Stimulated activated CD4-positive, alpha-beta T cell treated with anti-CD3 and anti-CD28 coated beads, Interleukin-2, amount 100 ng/mL, for 24 hours (primary cell): ENCODE measurements at regions not wholly inside any gene's neighbourhood (a gene's known extent, or its start where the extent isn't known, plus 50 kb on each side); places are given as distances from the start of the nearest gene placed in this dataset.

Experiments
- DNase-seq, 2 donors: peaks; one replicate each; pipeline ENCODE4 v3.0.0-alpha.2; 2020

DNA sequence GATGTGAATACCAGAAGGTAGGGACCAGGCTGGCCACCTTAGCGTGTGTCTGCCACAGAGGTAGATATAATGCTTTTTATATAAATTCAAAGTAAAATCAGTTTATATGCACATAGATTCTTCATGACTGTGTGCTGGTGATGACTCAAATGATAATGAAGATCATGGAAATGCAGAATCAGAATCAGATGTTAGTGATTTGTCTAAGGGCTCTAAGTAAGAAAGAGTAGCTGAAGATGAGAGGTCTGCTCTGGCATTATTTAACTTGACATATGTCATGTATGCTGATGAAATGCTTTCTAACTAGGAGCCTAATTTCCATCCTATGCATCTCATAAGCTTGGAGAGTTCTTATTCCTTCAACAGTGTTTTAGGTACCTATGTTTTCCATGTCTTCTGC, 50.3 kb upstream of the DPH6 start:
- DNase-seq: no peak

DNA sequence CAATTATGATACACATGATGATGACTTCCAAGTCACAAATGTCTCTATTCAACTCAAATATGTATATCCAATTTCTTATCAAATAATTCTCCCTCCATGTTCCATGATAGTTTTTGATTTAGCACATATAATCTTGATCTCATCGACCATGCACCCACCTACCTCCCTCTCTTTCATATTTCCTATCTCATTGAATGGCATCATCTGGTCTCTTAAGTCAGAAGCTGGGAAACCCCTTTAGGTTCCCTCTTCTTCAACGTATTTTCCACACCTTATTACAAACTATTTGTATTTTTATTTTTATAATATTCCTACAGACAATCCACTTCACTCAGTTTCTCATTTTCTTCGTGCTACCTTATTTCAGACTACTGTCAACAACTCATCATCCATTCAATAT, 56.9 kb upstream of the DPH6 start:
- no peak for DNase-seq

DNA sequence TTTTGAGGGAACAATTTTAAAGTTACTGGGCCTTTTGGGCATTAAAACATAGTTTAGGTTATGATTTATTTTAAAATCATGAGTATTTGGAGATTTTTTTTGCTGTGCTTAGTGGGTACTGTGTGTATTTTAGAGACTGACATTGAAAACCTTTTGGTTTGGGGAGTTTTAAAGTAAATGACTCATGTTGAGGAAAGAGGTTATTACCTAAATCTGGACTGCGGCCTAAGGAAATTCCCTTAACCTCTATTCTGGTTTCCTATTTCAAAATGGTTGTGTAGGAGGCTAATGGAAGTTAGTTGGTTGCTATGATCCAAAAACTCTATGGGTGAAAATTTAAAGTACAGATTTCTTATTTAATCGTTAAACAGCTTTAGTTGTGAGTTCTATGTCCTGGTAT, 57.3 kb upstream of the DPH6 start:
- no peak for DNase-seq

GRCh38 chr15:35603856-35604255, 57.9 kb upstream of the DPH6 start:
- no peak for DNase-seq

GRCh38 chr15:35605764-35606449, 59.9 kb upstream of the DPH6 start:
- no peak for DNase-seq

DNA sequence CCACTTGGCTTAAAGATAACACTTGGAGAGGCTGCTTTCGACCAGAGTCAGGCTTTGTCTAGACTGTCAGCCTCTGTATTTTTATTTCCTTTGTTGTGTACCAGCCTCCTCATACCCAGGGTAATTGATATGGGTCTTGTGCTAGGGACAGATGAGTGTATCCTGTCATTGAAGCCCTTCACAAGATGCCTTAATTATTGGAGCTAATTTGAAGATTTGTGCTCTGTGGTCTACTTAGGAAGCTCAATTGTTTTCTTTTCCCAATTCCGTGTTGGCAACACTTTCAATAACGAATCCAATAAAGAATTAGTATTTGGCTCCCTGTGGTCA, 60.5 kb upstream of the DPH6 start:
- no peak for DNase-seq

- DNase-seq: no peak
These were observed 70.7 kb upstream of the DPH6 start for GRCh38 chr15:35616498-35617271.

- no peak for DNase-seq
These were observed 72.6 kb upstream of the DPH6 start for GRCh38 chr15:35618260-35619188.

DNA sequence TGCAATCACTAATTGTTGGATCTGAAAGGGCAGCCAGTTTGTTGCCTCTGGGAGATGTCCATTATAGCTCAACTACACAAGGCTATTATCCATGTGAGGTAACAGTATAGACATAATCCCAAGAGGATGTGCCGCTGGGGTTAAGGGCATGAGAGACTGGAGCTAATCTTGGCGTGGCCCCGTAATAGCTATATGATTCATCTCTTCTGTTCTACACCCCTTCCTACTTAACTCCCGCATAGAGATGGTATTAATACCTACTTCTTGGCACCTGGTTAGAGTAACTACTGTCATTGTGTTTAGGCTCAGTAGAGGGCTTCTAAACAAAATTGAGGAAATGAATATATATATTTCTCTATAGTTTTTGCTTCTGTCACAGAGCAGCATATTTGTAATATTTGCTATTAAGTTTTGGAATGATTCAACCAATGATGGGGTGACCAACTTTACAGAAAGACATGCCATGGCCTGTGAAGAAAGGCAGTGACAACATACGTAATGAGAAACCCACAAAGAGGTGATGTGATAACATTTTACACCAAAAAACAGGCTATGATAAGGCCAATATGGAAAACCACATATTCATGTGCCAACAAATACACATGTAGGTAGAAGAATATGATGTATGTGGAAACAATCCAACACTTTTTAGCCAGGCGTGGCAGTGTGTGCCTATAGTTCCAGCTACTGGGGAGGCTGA, 76.8 kb upstream of the DPH6 start:
- DNase-seq: no peak

DNA sequence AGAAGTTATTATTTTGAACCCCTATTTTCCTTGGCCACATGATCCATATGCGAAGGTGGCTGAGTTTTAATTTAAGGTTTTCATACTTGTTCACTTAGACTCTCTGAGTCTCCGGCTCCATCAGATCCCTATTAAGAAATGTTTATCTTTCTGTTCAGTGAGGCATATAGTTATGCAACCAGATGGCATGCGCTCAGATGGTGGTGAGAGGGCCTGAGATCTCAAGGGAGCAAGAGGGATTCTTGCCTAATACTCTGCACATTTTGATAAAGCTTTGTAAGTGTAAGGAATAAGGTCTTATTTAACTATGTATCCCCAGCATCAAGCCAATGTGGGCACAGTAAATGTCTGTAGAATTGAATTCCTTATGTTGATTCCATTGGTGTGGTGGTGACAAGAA, 78.9 kb upstream of the DPH6 start:
- DNase-seq: no peak

DNA sequence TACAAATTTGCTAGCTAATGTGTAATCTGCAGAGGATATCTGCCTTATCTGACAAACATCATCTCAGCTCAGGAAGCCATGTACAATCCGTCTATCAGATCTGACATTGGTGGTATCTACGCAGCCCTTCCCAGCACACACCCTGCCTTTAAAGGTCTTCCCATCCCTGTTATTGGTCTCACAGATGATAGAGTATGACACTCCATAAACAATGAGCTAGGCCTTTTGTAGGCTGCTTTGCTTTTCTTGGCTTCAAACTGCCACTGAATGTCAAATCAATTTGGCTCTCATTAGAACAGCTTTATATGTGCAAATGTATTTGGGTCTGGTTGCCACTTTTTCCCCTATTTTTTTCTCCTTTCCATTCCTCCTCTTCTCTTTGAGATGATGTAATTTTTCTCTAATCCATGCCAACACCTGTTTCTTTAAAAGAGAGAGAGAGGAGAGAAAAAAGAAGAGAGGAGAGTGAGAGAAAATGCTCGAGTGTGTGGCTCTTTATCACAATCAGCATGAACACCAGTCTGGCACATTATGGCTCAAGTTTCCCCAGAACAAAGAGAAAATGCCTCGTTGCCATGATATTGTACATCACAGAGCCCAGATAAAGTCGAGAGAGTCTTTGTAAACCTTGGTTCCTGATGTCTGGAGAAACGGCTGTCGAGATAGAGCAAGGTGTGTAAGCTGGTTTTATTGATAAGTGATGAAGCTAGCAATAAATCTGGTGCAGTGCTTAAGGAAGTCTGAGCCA, 80.8 kb upstream of the DPH6 start:
- DNase-seq: no peak

DNA sequence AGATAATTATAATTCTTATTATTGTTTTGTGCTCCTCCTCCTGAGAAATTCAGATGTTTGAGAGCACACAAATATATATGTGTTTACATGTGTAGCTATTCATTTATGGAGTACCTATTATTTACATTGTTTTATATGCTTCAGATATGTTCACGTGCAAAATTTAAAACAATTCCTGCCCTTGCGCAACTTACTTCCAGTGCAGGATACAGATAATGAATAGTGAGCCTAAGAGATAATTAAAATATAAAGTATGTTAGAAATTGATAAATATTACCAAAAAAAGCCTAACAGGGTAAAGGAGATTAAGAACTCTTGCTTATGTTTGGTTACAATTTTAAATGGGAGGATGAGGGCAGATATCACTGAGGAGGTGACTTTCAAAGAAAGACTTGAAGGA, 81.7 kb upstream of the DPH6 start:
- no peak for DNase-seq

GRCh38 chr15:35629766-35630165, 83.8 kb upstream of the DPH6 start:
- DNase-seq: no peak

GRCh38 chr15:35630532-35630931, 84.6 kb upstream of the DPH6 start:
- no peak for DNase-seq

DNA sequence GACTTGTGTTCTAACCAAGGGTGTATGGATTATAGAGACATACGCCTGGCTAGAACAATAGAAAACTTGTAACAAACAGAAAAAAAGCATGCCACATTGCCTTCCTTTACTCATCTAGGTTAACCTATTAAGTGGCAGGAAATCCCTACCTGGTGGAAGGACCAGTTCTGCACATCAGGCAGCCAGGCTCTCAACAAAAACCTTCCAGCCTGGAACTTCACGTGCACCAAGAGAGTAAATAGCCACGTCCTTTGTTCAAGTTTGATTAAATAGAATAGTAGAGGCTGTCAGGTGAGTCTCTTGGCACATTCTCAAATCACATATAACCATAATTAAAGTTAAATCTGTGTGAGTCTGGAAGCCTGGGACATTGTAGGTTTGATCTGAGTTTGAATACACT, 85.0 kb upstream of the DPH6 start:
- no peak for DNase-seq

GRCh38 chr15:35633677-35634076, 87.7 kb upstream of the DPH6 start:
- DNase-seq: no peak

DNA sequence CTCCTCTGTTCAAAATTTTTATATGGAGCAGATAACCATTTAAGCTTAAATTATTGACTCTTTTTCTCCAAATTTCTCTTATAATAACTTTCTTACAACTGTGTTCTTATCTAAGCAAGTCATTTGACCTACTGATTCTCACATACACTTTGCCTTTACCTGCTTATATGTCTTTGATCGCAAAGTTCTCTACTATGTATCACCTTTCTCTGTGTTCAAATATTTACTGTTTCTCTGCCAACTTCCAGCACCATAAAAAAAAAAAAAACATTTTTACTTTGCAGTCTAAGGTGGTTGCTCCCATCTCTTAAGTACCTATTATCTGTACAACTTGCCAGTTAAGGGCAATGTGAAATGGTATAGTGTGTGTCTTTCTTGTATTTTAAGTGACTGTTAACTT, 100.8 kb upstream of the DPH6 start:
- DNase-seq: no peak

- no peak for DNase-seq
These were observed 101.3 kb upstream of the DPH6 start for GRCh38 chr15:35647303-35647702.

DNA sequence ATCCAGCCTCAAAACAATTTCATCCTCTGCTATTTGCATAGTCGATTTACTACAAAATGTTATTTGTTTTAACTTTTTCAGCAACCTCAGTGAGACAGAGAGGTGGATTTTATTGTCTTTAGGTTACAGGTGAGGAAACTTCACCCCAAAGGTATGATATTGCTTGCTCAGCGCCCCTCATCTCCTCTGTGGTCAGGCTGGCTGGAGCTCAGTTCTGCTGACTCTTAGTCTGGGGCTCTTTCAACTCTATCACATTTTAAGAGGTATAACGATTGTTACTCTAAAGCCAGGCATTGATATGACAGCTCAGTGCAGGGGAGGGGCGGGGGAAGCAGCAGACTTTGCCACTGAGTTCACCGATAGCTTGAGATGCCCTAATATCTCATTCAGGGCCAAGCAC, 103.0 kb upstream of the DPH6 start:
- no peak for DNase-seq

GRCh38 chr15:35649575-35649974, 103.6 kb upstream of the DPH6 start:
- DNase-seq: no peak

DNA sequence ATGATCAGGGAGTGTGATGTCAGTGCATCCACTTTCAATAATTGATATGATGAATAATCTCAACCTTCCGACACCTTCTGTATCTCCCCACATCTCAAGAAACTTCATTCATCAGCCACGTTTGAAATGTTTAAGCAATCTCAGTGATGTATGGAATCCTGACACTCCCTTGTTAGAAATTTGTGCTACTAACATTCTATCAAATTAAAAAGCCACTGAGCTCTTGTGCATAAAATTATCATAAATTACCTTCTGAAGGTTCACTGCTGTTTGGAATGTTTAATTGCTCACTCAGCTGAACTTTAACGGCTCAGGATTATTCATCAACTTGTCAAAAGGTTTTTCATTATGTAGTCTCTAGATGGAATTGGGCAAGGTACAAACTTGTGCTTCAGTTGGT, 108.4 kb upstream of the DPH6 start:
- DNase-seq: no peak

- DNase-seq: peak in 1 of 2 donors; percentile 4
These were observed 111.8 kb upstream of the DPH6 start for GRCh38 chr15:35657679-35658311.
